Panc1 (cell line): ENCODE measurements at regions not wholly inside any gene's neighbourhood (a gene's known extent, or its start where the extent isn't known, plus 50 kb on each side); places are given as distances from the start of the nearest gene placed in this dataset.

ENCODE experiments used
- ATAC-seq: fragments of 200-7000 bp; cut with Tn5 transposase; 2 replicates; pipeline ENCODE4 v1.9.1; 2020; ENCODE audit warnings: mild to moderate bottlenecking, moderate library complexity
- BruUV-seq: library from RNA; stranded (reverse); fragments of 400-500 nt; replicated peaks from 2 replicates; lab custom pipeline; 2021; lab: Mats Ljungman, UMichigan
- CTCF ChIA-PET: fragments of 300-600 bp; sonication (Branson Sonifier 250); formaldehyde crosslinking; loops from one replicate; lab custom pipeline; 2022; ENCODE audit warnings: antibody characterized with exemption; lab: Charles Lee
- POLR2A ChIA-PET: fragments of 300-600 bp; sonication (Branson Sonifier 250); formaldehyde crosslinking; loops from one replicate; lab custom pipeline; 2022; ENCODE audit warnings: antibody characterized with exemption; lab: Charles Lee
- DNase-seq: peaks from one replicate; pipeline ENCODE4 v3.0.0-alpha.2; 2010; ENCODE audit warnings: low read depth, low spot score
- H3K27ac ChIP-seq: 2 replicates; pipeline ENCODE4 v1.5.1; 2011; ENCODE audit warnings: mild to moderate bottlenecking, low read length, inconsistent platforms
- H3K27me3 ChIP-seq: fragments of 200-500 bp; sonication (Bioruptor generic); 2 replicates; pipeline ENCODE4 v1.6.0; 2014; ENCODE audit warnings: low read length, inconsistent platforms; ENCODE audit not compliant: control insufficient read depth, insufficient read depth
- H3K36me3 ChIP-seq: fragments of 200-500 bp; sonication (Bioruptor generic); 2 replicates; pipeline ENCODE4 v1.5.1; 2014; ENCODE audit warnings: inconsistent platforms, mild to moderate bottlenecking, low read length, moderate library complexity; ENCODE audit not compliant: control insufficient read depth, insufficient read depth
- H3K4me1 ChIP-seq: 2 replicates; pipeline ENCODE4 v1.5.1; 2011; ENCODE audit warnings: inconsistent platforms, mild to moderate bottlenecking, low read length, moderate library complexity; ENCODE audit not compliant: control insufficient read depth, insufficient read depth
- H3K4me3 ChIP-seq, 2 experiments: 2 replicates each; pipeline ENCODE4 v1.5.1; 2011 to 2012; ENCODE audit warnings: low read depth in 2 of 2, low read length in 2 of 2, mild to moderate bottlenecking in 2 of 2, inconsistent platforms in 1 of 2, moderate library complexity in 1 of 2
- H3K9me3 ChIP-seq: fragments of 200-500 bp; sonication (Bioruptor generic); 2 replicates; pipeline ENCODE4 v1.5.1; 2014; ENCODE audit warnings: low read depth, mild to moderate bottlenecking, inconsistent platforms, low read length, moderate library complexity; ENCODE audit not compliant: control insufficient read depth, insufficient read depth
- POLR2AphosphoS5 ChIP-seq: IDR thresholded peaks from 2 replicates; pipeline ENCODE4 v1.6.1; 2012; ENCODE audit warnings: mild to moderate bottlenecking, low read depth, low read length, moderate library complexity
- REST ChIP-seq, 2 experiments: IDR thresholded peaks; 2 replicates each; pipeline ENCODE4 v1.6.1; 2011 to 2012; ENCODE audit warnings: low read depth in 2 of 2, control low read depth in 1 of 2, low read length in 1 of 2, mild to moderate bottlenecking in 1 of 2, moderate library complexity in 1 of 2; ENCODE audit not compliant: insufficient read depth in 1 of 2
- SIN3A ChIP-seq: IDR thresholded peaks from 2 replicates; pipeline ENCODE4 v1.6.1; 2012; ENCODE audit warnings: low read depth, mild to moderate bottlenecking, low read length, moderate library complexity, borderline replicate concordance; ENCODE audit not compliant: insufficient read depth
- TCF7L2 ChIP-seq: IDR thresholded peaks from 2 replicates; pipeline ENCODE4 v1.6.1; 2011; ENCODE audit warnings: mild to moderate bottlenecking, low read depth, low read length, inconsistent platforms
- in situ Hi-C: cut with HindIII; loops from 2 replicates; pipeline ENCODE4 v1.10.0; 2016; ENCODE audit warnings: low sequenced_read_pairs, low pct_unique_long_range_greater_than_20kb
- intact Hi-C: fragments of 100-400 bp; cut with micrococcal nuclease; formaldehyde crosslinking; loops from one replicate; pipeline ENCODE4 v1.10.0; 2022; ENCODE audit not compliant: unreplicated experiment
- TF ChIP-seq, protein P1 (sequence below): fragments of 450-650 bp; IDR thresholded peaks from 2 replicates; pipeline ENCODE4 v1.5.1; 2017; ENCODE audit warnings: mild to moderate bottlenecking

GRCh38 chr4:187364401-187364800 is 631.2 kb upstream of the ZFP42 start:
- TF ChIP-seq SIN3A, result no peak
- ATAC-seq, result no peak
- H3K36me3 ChIP-seq, result no peaks in the 10 kb centered on the region
- POLR2A ChIA-PET, result no interaction called here
- H3K27me3 ChIP-seq, result no peaks in the 10 kb centered on the region
- CTCF ChIA-PET, result no interaction called here
- H3K4me1 ChIP-seq, result no peaks in the 10 kb centered on the region
- BruUV-seq, result no TSS peak
- no peak overlapping the region for H3K27ac ChIP-seq
- DNase-seq, result no peak
- in situ Hi-C loops, result no loop called here
- H3K4me3 ChIP-seq, result no peak overlapping the region
- H3K9me3 ChIP-seq, result no peaks in the 10 kb centered on the region
- intact Hi-C loops, result no loop called here

DNA sequence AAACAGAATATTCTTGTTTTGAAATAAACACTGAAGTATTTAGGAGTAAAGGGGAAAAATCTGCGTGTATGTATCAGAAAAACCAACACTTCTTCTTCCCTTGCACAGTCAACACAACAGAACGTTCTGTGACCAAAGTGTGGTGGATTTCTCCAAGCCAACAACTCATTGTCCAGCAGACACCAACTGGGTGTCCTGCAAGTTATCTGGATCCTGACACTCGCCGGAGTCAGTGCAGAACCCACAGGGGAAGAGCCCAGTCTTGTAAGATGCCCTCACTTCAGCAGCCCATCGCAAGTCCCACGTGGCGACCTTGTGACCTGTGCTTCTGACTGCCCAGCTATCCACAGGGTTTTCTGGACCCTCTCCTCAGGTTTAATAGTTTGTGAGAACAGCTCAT is 630.7 kb upstream of the ZFP42 start:
- ChIA-PET CTCF (no interaction called here), POLR2A (no interaction called here)
- Histone ChIP-seq H3K4me1 (no peaks in the 10 kb centered on the region), H3K27ac (no peak overlapping the region), H3K36me3 (no peaks in the 10 kb centered on the region), H3K9me3 (no peaks in the 10 kb centered on the region), H3K27me3 (no peaks in the 10 kb centered on the region), H3K4me3 (no peak overlapping the region)
- in situ Hi-C loops (no loop called here), intact Hi-C loops (no loop called here)
- no peak for TF ChIP-seq TCF7L2
- TF ChIP-seq REST (IDR thresholded peaks at IDR 0.05; ENCODE audit: insufficient read depth in 1 of 2, low read depth in 2 of 2, low read length in 1 of 2), result no peak
- TF ChIP-seq, protein P1, sequence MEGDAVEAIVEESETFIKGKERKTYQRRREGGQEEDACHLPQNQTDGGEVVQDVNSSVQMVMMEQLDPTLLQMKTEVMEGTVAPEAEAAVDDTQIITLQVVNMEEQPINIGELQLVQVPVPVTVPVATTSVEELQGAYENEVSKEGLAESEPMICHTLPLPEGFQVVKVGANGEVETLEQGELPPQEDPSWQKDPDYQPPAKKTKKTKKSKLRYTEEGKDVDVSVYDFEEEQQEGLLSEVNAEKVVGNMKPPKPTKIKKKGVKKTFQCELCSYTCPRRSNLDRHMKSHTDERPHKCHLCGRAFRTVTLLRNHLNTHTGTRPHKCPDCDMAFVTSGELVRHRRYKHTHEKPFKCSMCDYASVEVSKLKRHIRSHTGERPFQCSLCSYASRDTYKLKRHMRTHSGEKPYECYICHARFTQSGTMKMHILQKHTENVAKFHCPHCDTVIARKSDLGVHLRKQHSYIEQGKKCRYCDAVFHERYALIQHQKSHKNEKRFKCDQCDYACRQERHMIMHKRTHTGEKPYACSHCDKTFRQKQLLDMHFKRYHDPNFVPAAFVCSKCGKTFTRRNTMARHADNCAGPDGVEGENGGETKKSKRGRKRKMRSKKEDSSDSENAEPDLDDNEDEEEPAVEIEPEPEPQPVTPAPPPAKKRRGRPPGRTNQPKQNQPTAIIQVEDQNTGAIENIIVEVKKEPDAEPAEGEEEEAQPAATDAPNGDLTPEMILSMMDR, result no peak
- no peak for TF ChIP-seq SIN3A
- TF ChIP-seq POLR2AphosphoS5, result no peak
- BruUV-seq, result no TSS peak
- ATAC-seq, result no peak
- DNase-seq, result no peak

- H3K9me3 ChIP-seq, result no peaks in the 10 kb centered on the region
- BruUV-seq, result no TSS peak
- DNase-seq (no peak), ATAC-seq (no peak)
- intact Hi-C loops, result no loop called here
- TF ChIP-seq SIN3A (no peak), TCF7L2 (no peak), REST (IDR thresholded peaks at IDR 0.05; ENCODE audit: insufficient read depth in 1 of 2, low read depth in 2 of 2, low read length in 1 of 2) (no peak), POLR2AphosphoS5 (no peak)
- TF ChIP-seq, protein P1, result no peak
- H3K4me1 ChIP-seq, result no peaks in the 10 kb centered on the region
- CTCF ChIA-PET, result no interaction called here
- no peak overlapping the region for H3K4me3 ChIP-seq
- in situ Hi-C loops, result no loop called here
- POLR2A ChIA-PET, result no interaction called here
- no peaks in the 10 kb centered on the region for H3K27me3 ChIP-seq
- no peak overlapping the region for H3K27ac ChIP-seq
- H3K36me3 ChIP-seq, result no peaks in the 10 kb centered on the region
Observed at GRCh38 chr4:187366530-187366929, 629.0 kb upstream of the ZFP42 start.
